ENCODE measurements at regions not wholly inside any gene's neighbourhood (a gene's known extent, or its start where the extent isn't known, plus 50 kb on each side); places are given as distances from the start of the nearest gene placed in this dataset.

GRCh38 chr1:163730411-163730821, 408.7 kb downstream of the NUF2 start:
- intact Hi-C loops (cut with micrococcal nuclease) = no loop called here
- Mint-ChIP-seq H3K27ac (no peak overlapping the region), H3K27me3 (no peaks in the 10 kb centered on the region), H3K4me1 (ENCODE audit: low read depth) (no peaks in the 10 kb centered on the region), H3K4me3 (no peak overlapping the region), H3K9me3 (peaks cover 35% of the 10 kb centered on the region), H3K36me3 (ENCODE audit: low read depth) (no peaks in the 10 kb centered on the region)

- Mint-ChIP-seq H3K27me3 (no peaks in the 10 kb centered on the region), H3K27ac (no peak overlapping the region), H3K4me3 (no peak overlapping the region), H3K4me1 (ENCODE audit: low read depth) (no peaks in the 10 kb centered on the region), H3K36me3 (ENCODE audit: low read depth) (no peaks in the 10 kb centered on the region), H3K9me3 (peaks cover 12% of the 10 kb centered on the region)
- intact Hi-C loops (cut with micrococcal nuclease) = no loop called here
These were observed 415.5 kb downstream of the NUF2 start for GRCh38 chr1:163737261-163737660.

GRCh38 chr1:163744301-163744887, 422.6 kb downstream of the NUF2 start:
- intact Hi-C loops (cut with micrococcal nuclease) = no loop called here

GRCh38 chr1:163745204-163745603, 423.4 kb downstream of the NUF2 start:
- Mint-ChIP-seq H3K27me3 (no peaks in the 10 kb centered on the region), H3K27ac (no peak overlapping the region), H3K4me3 (no peak overlapping the region), H3K9me3 (peaks cover 42% of the 10 kb centered on the region), H3K4me1 (ENCODE audit: low read depth) (no peaks in the 10 kb centered on the region), H3K36me3 (ENCODE audit: low read depth) (no peaks in the 10 kb centered on the region)
- intact Hi-C loops (cut with micrococcal nuclease) = no loop called here

More at GRCh38 chr1:163744301-163744887, 422.6 kb downstream of the NUF2 start:
- no peaks in the 10 kb centered on the region for H3K36me3 Mint-ChIP-seq (ENCODE audit: low read depth)
- peaks cover 35% of the 10 kb centered on the region for H3K9me3 Mint-ChIP-seq
- H3K4me3 Mint-ChIP-seq = no peak overlapping the region
- no peaks in the 10 kb centered on the region for H3K27me3 Mint-ChIP-seq
- no peaks in the 10 kb centered on the region for H3K4me1 Mint-ChIP-seq (ENCODE audit: low read depth)
- H3K27ac Mint-ChIP-seq = no peak overlapping the region

GRCh38 chr1:163747261-163747660, 425.5 kb downstream of the NUF2 start:
- intact Hi-C loops (cut with micrococcal nuclease) = no loop called here
- Mint-ChIP-seq H3K36me3 (ENCODE audit: low read depth) (no peaks in the 10 kb centered on the region), H3K27ac (no peak overlapping the region), H3K27me3 (no peaks in the 10 kb centered on the region), H3K9me3 (peaks cover 39% of the 10 kb centered on the region), H3K4me3 (no peak overlapping the region), H3K4me1 (ENCODE audit: low read depth) (no peaks in the 10 kb centered on the region)

GRCh38 chr1:163747855-163748254, 426.1 kb downstream of the NUF2 start:
- Mint-ChIP-seq H3K36me3 (ENCODE audit: low read depth) (no peaks in the 10 kb centered on the region), H3K4me1 (ENCODE audit: low read depth) (no peaks in the 10 kb centered on the region), H3K9me3 (peaks cover 34% of the 10 kb centered on the region), H3K27ac (no peak overlapping the region), H3K27me3 (no peaks in the 10 kb centered on the region), H3K4me3 (no peak overlapping the region)
- intact Hi-C loops (cut with micrococcal nuclease) = no loop called here

- H3K27ac Mint-ChIP-seq = no peak overlapping the region
- no peaks in the 10 kb centered on the region for H3K4me1 Mint-ChIP-seq (ENCODE audit: low read depth)
- intact Hi-C loops (cut with micrococcal nuclease) = no loop called here
- H3K4me3 Mint-ChIP-seq = no peak overlapping the region
- H3K27me3 Mint-ChIP-seq = no peaks in the 10 kb centered on the region
- H3K36me3 Mint-ChIP-seq (ENCODE audit: low read depth) = no peaks in the 10 kb centered on the region
- peaks cover 57% of the 10 kb centered on the region for H3K9me3 Mint-ChIP-seq
These were observed 437.4 kb downstream of the NUF2 start for GRCh38 chr1:163758977-163759670.

GRCh38 chr1:163761898-163762297, 440.1 kb downstream of the NUF2 start:
- Mint-ChIP-seq H3K27ac (no peak overlapping the region), H3K27me3 (no peaks in the 10 kb centered on the region), H3K9me3 (peaks cover 60% of the 10 kb centered on the region), H3K4me3 (no peak overlapping the region), H3K4me1 (ENCODE audit: low read depth) (no peaks in the 10 kb centered on the region), H3K36me3 (ENCODE audit: low read depth) (no peaks in the 10 kb centered on the region)
- intact Hi-C loops (cut with micrococcal nuclease) = no loop called here

- H3K36me3 Mint-ChIP-seq (ENCODE audit: low read depth) = no peaks in the 10 kb centered on the region
These were observed 444.6 kb downstream of the NUF2 start for GRCh38 chr1:163766257-163766918.

GRCh38 chr1:163768576-163768975, 446.8 kb downstream of the NUF2 start:
- Mint-ChIP-seq H3K4me1 (ENCODE audit: low read depth) (no peaks in the 10 kb centered on the region), H3K9me3 (peaks cover 31% of the 10 kb centered on the region)

More at GRCh38 chr1:163766257-163766918, 444.6 kb downstream of the NUF2 start:
- no peak overlapping the region for H3K27ac Mint-ChIP-seq
- intact Hi-C loops (cut with micrococcal nuclease) = no loop called here
- peaks cover 27% of the 10 kb centered on the region for H3K9me3 Mint-ChIP-seq
- H3K4me3 Mint-ChIP-seq = no peak overlapping the region
- no peaks in the 10 kb centered on the region for H3K4me1 Mint-ChIP-seq (ENCODE audit: low read depth)
- no peaks in the 10 kb centered on the region for H3K27me3 Mint-ChIP-seq

GRCh38 chr1:163770265-163770664, 448.5 kb downstream of the NUF2 start:
- Mint-ChIP-seq H3K9me3 (peaks cover 28% of the 10 kb centered on the region), H3K36me3 (ENCODE audit: low read depth) (no peaks in the 10 kb centered on the region), H3K4me3 (no peak overlapping the region), H3K27ac (no peak overlapping the region), H3K27me3 (no peaks in the 10 kb centered on the region), H3K4me1 (ENCODE audit: low read depth) (no peaks in the 10 kb centered on the region)
- intact Hi-C loops (cut with micrococcal nuclease) = no loop called here

More at GRCh38 chr1:163768576-163768975, 446.8 kb downstream of the NUF2 start:
- intact Hi-C loops (cut with micrococcal nuclease) = no loop called here
- H3K27me3 Mint-ChIP-seq = no peaks in the 10 kb centered on the region
- no peaks in the 10 kb centered on the region for H3K36me3 Mint-ChIP-seq (ENCODE audit: low read depth)
- H3K27ac Mint-ChIP-seq = no peak overlapping the region
- no peak overlapping the region for H3K4me3 Mint-ChIP-seq

GRCh38 chr1:163771637-163772036, 449.9 kb downstream of the NUF2 start:
- peaks cover 25% of the 10 kb centered on the region for H3K9me3 Mint-ChIP-seq
- H3K27ac Mint-ChIP-seq = no peak overlapping the region
- no peaks in the 10 kb centered on the region for H3K36me3 Mint-ChIP-seq (ENCODE audit: low read depth)
- no peaks in the 10 kb centered on the region for H3K4me1 Mint-ChIP-seq (ENCODE audit: low read depth)
- H3K27me3 Mint-ChIP-seq = no peaks in the 10 kb centered on the region
- intact Hi-C loops (cut with micrococcal nuclease) = no loop called here
- no peak overlapping the region for H3K4me3 Mint-ChIP-seq

GRCh38 chr1:163772246-163772645, 450.5 kb downstream of the NUF2 start:
- H3K4me3 Mint-ChIP-seq = no peak overlapping the region
- intact Hi-C loops (cut with micrococcal nuclease) = no loop called here
- H3K9me3 Mint-ChIP-seq = peaks cover 25% of the 10 kb centered on the region
- no peaks in the 10 kb centered on the region for H3K36me3 Mint-ChIP-seq (ENCODE audit: low read depth)
- no peak overlapping the region for H3K27ac Mint-ChIP-seq
- no peaks in the 10 kb centered on the region for H3K27me3 Mint-ChIP-seq
- H3K4me1 Mint-ChIP-seq (ENCODE audit: low read depth) = no peaks in the 10 kb centered on the region

GRCh38 chr1:163773396-163773795, 451.6 kb downstream of the NUF2 start:
- Mint-ChIP-seq H3K36me3 (ENCODE audit: low read depth) (no peaks in the 10 kb centered on the region), H3K27me3 (no peaks in the 10 kb centered on the region), H3K9me3 (peaks cover 34% of the 10 kb centered on the region), H3K27ac (no peak overlapping the region), H3K4me1 (ENCODE audit: low read depth) (no peaks in the 10 kb centered on the region), H3K4me3 (no peak overlapping the region)
- intact Hi-C loops (cut with micrococcal nuclease) = no loop called here

Measured in dendritic cell treated with granulocyte-macrophage colony-stimulating factor and Interleukin-4, amounts not matched to agents 40 ng/mL and 50 ng/mL, for 4 days (primary cell).